ENCODE measurements at regions not wholly inside any gene's neighbourhood (a gene's known extent, or its start where the extent isn't known, plus 50 kb on each side); places are given as distances from the start of the nearest gene placed in this dataset.
"Not testable (repeated sequence)": the region's sequence is repeated elsewhere in the genome, so short reads cannot be mapped to it uniquely, and the experiment has no call there.

DNA sequence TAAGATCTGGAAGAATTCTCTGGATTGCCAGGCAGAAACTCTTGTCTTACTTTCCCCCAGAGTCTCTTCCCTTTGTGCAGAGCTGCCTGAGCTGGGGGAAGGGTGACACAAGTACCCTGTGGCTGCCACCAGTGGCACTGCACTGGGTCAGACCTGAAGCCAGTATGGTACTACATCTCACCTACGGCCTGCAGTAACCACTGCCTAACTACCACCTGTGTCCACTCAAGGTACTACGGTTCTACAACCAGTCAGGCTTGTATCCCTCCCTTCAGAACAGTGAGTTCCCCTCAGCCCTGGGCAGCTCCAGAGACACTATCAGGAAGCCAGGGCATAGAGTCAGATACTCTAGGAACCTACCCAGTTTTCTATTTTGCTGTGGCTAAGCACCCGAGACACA lies 212.0 kb upstream of the POU5F2 start:
- TF ChIP-seq, protein P1, sequence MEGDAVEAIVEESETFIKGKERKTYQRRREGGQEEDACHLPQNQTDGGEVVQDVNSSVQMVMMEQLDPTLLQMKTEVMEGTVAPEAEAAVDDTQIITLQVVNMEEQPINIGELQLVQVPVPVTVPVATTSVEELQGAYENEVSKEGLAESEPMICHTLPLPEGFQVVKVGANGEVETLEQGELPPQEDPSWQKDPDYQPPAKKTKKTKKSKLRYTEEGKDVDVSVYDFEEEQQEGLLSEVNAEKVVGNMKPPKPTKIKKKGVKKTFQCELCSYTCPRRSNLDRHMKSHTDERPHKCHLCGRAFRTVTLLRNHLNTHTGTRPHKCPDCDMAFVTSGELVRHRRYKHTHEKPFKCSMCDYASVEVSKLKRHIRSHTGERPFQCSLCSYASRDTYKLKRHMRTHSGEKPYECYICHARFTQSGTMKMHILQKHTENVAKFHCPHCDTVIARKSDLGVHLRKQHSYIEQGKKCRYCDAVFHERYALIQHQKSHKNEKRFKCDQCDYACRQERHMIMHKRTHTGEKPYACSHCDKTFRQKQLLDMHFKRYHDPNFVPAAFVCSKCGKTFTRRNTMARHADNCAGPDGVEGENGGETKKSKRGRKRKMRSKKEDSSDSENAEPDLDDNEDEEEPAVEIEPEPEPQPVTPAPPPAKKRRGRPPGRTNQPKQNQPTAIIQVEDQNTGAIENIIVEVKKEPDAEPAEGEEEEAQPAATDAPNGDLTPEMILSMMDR (IDR thresholded peaks at IDR 0.05): no peak
- TF ChIP-seq EZH2 (IDR thresholded peaks at IDR 0.05; ENCODE audit: borderline replicate concordance, insufficient read depth, low read depth, low read length, poor library complexity, severe bottlenecking): no peak
- Mint-ChIP-seq H3K27me3 (no peaks in the 10 kb centered on the region), H3K27ac (no peak overlapping the region), H3K4me3 (no peak overlapping the region), H3K9me3 (ENCODE audit: insufficient read depth) (peaks cover 2% of the 10 kb centered on the region), H3K4me1 (no peaks in the 10 kb centered on the region)
- CTCF ChIA-PET: no interaction called here
- POLR2A ChIA-PET: no interaction called here
- H3K4me1 ChIP-seq (ENCODE audit: control insufficient read depth in 2 of 2, insufficient read depth in 2 of 2, low read length in 2 of 2): no peaks in the 10 kb centered on the region
- no peak for DNase-seq
- 98% methylated on average over 3 of the region's 3 CpGs for WGBS (ENCODE audit: insufficient coverage)
- intact Hi-C loops (cut with micrococcal nuclease): no loop called here
- peaks cover 0 to 5% (median 3%) of the 10 kb centered on the region in 3 donors for H3K9me3 ChIP-seq (ENCODE audit: control extremely low read depth in 1 of 3, control insufficient read depth in 2 of 3, insufficient read depth in 1 of 3, low read length in 2 of 3)
- ATAC-seq (ENCODE audit: low read depth): no peak
- no peak overlapping the region for H3K4me3 ChIP-seq (ENCODE audit: control extremely low read depth in 1 of 5, extremely low read depth in 1 of 5, insufficient read depth in 1 of 5, low read depth in 2 of 5, low read length in 4 of 5)
- no peaks in the 10 kb centered on the region for H4K20me1 ChIP-seq (ENCODE audit: control insufficient read depth, insufficient read depth, low read length, poor library complexity, severe bottlenecking)
- peaks cover 3 to 24% of the 10 kb centered on the region in 2 experiments for H3K36me3 ChIP-seq (replicated peaks in 1 of 2; ENCODE audit: control extremely low read depth in 1 of 2, control insufficient read depth in 1 of 2, extremely low read depth in 1 of 2, insufficient read depth in 2 of 2, low read length in 1 of 2)
- H3K27me3 ChIP-seq (replicated peaks in 1 of 4; ENCODE audit: control extremely low read depth in 1 of 4, control insufficient read depth in 3 of 4, insufficient read depth in 4 of 4, low read length in 3 of 4): no peaks in the 10 kb centered on the region
- H3K4me2 ChIP-seq (replicated peaks; ENCODE audit: low read depth, low read length, poor library complexity, severe bottlenecking): no peak overlapping the region
- H2AFZ ChIP-seq (ENCODE audit: insufficient read depth, low read depth, low read length, poor library complexity, severe bottlenecking): no peak overlapping the region
- H3K27ac ChIP-seq (ENCODE audit: low read length in 2 of 2): no peak overlapping the region
- no peaks in the 10 kb centered on the region for H3K79me2 ChIP-seq (ENCODE audit: control insufficient read depth, insufficient read depth, low read length)
- no peak overlapping the region for H3K9ac ChIP-seq (ENCODE audit: low read length)

DNA sequence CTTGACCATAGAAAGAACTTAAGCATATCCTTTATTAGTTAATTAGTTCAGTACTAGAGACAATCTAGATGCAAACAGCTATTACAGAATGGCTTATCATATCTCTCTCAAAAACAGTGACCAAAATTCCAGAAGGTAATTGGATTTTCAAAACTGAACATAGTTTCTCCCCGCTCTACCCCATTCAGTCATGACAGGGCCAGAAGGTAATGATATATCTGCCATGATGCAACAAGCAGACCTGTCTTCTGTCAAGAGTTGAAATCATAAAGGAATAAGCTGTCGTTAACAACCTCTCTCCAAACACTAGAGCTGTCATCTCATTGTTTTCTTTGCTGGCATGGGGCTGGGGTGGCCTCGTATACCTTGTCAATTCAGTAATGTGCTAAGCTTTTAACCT lies 200.5 kb upstream of the POU5F2 start:
- WGBS (ENCODE audit: insufficient coverage): 100% methylated on average over 1 of the region's 3 CpGs
- Histone ChIP-seq H3K4me3 (ENCODE audit: control extremely low read depth in 1 of 5, extremely low read depth in 1 of 5, insufficient read depth in 1 of 5, low read depth in 2 of 5, low read length in 4 of 5) (no peak overlapping the region), H3K27me3 (replicated peaks in 1 of 4; ENCODE audit: control extremely low read depth in 1 of 4, control insufficient read depth in 3 of 4, insufficient read depth in 4 of 4, low read length in 3 of 4) (no peaks in the 10 kb centered on the region), H3K27ac (ENCODE audit: low read length in 2 of 2) (no peak overlapping the region), H3K4me2 (replicated peaks; ENCODE audit: low read depth, low read length, poor library complexity, severe bottlenecking) (no peak overlapping the region), H3K9ac (ENCODE audit: low read length) (no peak overlapping the region), H3K36me3 (replicated peaks in 1 of 2; ENCODE audit: control extremely low read depth in 1 of 2, control insufficient read depth in 1 of 2, extremely low read depth in 1 of 2, insufficient read depth in 2 of 2, low read length in 1 of 2) (no peaks in the 10 kb centered on the region), H4K20me1 (ENCODE audit: control insufficient read depth, insufficient read depth, low read length, poor library complexity, severe bottlenecking) (no peaks in the 10 kb centered on the region), H3K4me1 (ENCODE audit: control insufficient read depth in 2 of 2, insufficient read depth in 2 of 2, low read length in 2 of 2) (no peaks in the 10 kb centered on the region), H3K9me3 (ENCODE audit: control extremely low read depth in 1 of 3, control insufficient read depth in 2 of 3, insufficient read depth in 1 of 3, low read length in 2 of 3) (no peaks in the 10 kb centered on the region), H2AFZ (ENCODE audit: insufficient read depth, low read depth, low read length, poor library complexity, severe bottlenecking) (no peak overlapping the region), H3K79me2 (ENCODE audit: control insufficient read depth, insufficient read depth, low read length) (no peaks in the 10 kb centered on the region)
- ChIA-PET CTCF (no interaction called here), POLR2A (no interaction called here)
- Mint-ChIP-seq H3K27ac (no peak overlapping the region), H3K27me3 (no peaks in the 10 kb centered on the region), H3K4me3 (no peak overlapping the region), H3K9me3 (ENCODE audit: insufficient read depth) (no peaks in the 10 kb centered on the region), H3K4me1 (peaks cover 6% of the 10 kb centered on the region)
- intact Hi-C loops (cut with micrococcal nuclease): no loop called here
- no peak for ATAC-seq (ENCODE audit: low read depth)
- TF ChIP-seq EZH2 (IDR thresholded peaks at IDR 0.05; ENCODE audit: borderline replicate concordance, insufficient read depth, low read depth, low read length, poor library complexity, severe bottlenecking): no peak
- TF ChIP-seq, protein P1 (IDR thresholded peaks at IDR 0.05): no peak
- DNase-seq: no peak

DNA sequence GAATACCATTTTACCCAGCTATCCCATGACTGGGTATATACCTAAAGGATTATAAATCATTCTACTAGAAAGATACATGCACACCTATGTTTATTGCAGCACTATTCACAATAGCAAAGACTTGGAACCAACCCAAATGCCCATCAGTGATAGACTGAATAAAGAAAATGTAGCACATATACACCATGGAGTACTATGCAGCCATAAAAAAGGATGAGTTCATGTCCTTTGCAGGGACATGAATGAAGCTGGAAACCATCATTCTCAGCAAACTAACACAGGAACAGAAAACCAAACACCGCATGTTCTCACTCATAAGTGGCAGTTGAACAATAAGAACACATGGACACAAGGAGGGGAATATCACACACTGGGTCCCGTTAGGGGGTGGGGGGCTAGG lies 191.9 kb upstream of the POU5F2 start:
- H3K4me1 ChIP-seq (ENCODE audit: control insufficient read depth in 2 of 2, insufficient read depth in 2 of 2, low read length in 2 of 2); CTCF ChIA-PET; H3K9me3 Mint-ChIP-seq (ENCODE audit: insufficient read depth): not testable (repeated sequence)

More for the DNA sequence above, 191.9 kb upstream of the POU5F2 start:
- intact Hi-C loops (cut with micrococcal nuclease); H3K27me3 ChIP-seq (replicated peaks in 1 of 4; ENCODE audit: control extremely low read depth in 1 of 4, control insufficient read depth in 3 of 4, insufficient read depth in 4 of 4, low read length in 3 of 4); H3K4me3 Mint-ChIP-seq; POLR2A ChIA-PET; H3K9me3 ChIP-seq (ENCODE audit: control extremely low read depth in 1 of 3, control insufficient read depth in 2 of 3, insufficient read depth in 1 of 3, low read length in 2 of 3); H3K4me3 ChIP-seq (ENCODE audit: control extremely low read depth in 1 of 5, extremely low read depth in 1 of 5, insufficient read depth in 1 of 5, low read depth in 2 of 5, low read length in 4 of 5); H3K4me1 Mint-ChIP-seq; H3K27ac ChIP-seq (ENCODE audit: low read length in 2 of 2); H3K79me2 ChIP-seq (ENCODE audit: control insufficient read depth, insufficient read depth, low read length); ATAC-seq (ENCODE audit: low read depth); H3K9ac ChIP-seq (ENCODE audit: low read length); H3K27ac Mint-ChIP-seq; H3K27me3 Mint-ChIP-seq; H3K36me3 ChIP-seq (replicated peaks in 1 of 2; ENCODE audit: control extremely low read depth in 1 of 2, control insufficient read depth in 1 of 2, extremely low read depth in 1 of 2, insufficient read depth in 2 of 2, low read length in 1 of 2); H3K4me2 ChIP-seq (replicated peaks; ENCODE audit: low read depth, low read length, poor library complexity, severe bottlenecking); H2AFZ ChIP-seq (ENCODE audit: insufficient read depth, low read depth, low read length, poor library complexity, severe bottlenecking); DNase-seq; H4K20me1 ChIP-seq (ENCODE audit: control insufficient read depth, insufficient read depth, low read length, poor library complexity, severe bottlenecking): not testable (repeated sequence)
- WGBS (ENCODE audit: insufficient coverage): no CpG with 5 or more reads among the region's 2 CpGs

Data from B cell (primary cell).